ENCODE measurements at regions not wholly inside any gene's neighbourhood (a gene's known extent, or its start where the extent isn't known, plus 50 kb on each side); places are given as distances from the start of the nearest gene placed in this dataset.
"Not testable (repeated sequence)": the region's sequence is repeated elsewhere in the genome, so short reads cannot be mapped to it uniquely, and the experiment has no call there.

DNA sequence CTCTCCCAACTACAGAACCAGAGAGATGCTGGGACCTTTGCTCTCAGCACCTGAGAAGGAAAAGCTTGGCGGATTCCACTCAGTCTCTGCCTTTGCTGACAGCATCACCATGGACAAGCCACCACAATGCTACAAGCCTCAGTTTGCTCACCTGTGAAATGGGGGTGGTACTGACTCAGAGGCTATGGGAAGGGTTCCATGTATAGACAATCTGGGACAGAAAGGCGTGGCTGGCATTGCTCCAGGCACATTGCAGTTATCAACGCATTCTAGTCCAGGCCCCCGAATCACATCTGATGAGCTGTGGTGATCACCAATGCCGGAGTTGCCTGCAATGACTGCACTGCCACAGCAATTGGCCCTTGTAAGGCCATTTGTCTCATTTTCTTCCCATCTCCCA, 72.6 kb downstream of the ISX start:
- DNase-seq = no peak

DNA sequence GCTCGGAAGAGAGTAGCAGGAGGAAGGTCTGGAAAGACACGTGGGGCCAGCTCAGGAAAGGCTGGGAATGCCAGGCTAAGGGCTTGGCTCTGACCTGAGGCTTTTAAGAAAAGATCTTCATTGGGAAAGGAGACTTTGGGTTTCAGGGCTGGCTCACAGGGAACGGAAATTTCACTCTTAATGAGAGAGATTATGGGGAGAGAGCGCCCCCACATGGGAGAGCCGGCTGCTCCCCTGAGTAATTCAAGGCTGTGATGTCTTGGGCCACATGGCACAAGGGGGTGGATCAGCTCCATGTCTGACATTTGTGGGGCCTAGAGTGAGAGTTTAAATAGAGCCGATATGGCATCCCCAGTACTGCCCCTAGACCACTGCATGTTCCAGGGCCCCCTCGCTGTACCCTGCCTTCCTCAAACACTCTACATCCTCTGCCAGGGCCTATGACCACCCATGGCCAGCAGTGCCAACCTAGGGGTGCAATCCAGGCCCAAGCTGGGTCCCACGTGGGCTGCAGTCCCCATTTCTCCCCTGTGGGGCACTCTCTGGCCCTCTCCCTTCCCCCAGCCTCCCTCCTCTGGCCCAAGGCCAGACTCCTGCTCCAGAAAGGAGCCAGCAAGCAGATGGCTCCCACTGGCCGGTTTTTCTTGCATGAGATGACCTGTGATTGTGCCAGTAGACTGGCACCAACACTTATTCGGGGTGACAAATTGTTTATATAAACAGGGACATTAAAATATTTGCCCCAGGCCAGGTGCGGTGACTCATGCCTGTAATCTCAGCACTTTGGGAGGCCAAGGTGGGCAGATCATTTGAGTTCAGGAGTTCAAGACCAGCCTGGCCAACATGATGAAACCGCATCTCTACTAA, 75.2 kb downstream of the ISX start:
- DNase-seq = no peak

DNA sequence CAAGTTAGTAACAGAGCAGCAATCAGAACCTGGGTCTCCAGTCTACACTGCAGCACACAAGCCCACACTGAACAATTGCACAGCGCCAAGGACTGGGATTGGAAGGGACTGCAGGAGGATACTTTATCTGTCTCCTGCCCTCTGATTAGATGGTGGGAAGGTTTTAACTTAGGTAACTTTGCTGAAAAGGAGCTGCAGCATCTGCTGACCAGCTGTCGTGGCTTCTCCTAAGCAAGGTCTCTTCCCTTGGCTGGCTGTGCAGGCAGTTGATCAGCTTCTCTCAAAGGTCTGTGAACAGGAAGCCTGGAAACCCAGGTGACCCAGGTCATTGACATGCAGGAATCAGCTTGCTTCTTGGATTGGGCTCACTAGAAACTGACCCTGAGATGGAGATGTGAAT, 82.4 kb downstream of the ISX start:
- DNase-seq = no peak

DNA sequence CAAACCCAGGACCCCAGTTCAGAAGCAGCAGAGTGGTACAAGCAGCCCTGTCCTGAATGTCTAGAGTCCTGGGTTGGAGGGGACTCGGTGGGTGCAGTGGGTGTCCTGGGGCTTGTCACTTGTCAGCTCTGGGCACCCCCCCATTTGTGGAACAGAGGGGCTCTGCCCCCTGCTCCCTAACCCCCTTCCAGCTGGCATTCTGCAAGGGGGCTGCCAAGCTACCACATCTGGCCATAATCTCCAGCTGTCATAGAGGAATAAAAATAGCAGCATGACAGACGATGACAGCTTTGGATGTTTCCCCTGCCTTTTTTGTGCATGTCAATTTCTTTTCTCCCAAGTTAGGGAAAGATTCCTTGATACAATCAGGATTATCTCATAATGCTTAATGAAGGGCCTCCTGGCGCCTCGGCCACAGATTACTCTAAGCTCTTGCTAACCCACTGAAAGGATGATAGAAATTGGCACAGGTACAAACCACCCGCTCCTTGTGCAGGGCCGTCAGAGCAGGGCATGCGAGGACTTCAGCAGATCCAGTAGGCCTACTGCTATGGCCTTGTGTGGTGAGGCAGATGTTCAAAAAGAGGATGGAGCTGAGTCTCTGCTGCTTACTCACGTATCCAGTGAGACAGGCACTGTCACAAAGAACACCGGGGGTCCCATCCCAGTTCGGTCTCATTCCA, 83.0 kb downstream of the ISX start:
- no peak for DNase-seq

DNA sequence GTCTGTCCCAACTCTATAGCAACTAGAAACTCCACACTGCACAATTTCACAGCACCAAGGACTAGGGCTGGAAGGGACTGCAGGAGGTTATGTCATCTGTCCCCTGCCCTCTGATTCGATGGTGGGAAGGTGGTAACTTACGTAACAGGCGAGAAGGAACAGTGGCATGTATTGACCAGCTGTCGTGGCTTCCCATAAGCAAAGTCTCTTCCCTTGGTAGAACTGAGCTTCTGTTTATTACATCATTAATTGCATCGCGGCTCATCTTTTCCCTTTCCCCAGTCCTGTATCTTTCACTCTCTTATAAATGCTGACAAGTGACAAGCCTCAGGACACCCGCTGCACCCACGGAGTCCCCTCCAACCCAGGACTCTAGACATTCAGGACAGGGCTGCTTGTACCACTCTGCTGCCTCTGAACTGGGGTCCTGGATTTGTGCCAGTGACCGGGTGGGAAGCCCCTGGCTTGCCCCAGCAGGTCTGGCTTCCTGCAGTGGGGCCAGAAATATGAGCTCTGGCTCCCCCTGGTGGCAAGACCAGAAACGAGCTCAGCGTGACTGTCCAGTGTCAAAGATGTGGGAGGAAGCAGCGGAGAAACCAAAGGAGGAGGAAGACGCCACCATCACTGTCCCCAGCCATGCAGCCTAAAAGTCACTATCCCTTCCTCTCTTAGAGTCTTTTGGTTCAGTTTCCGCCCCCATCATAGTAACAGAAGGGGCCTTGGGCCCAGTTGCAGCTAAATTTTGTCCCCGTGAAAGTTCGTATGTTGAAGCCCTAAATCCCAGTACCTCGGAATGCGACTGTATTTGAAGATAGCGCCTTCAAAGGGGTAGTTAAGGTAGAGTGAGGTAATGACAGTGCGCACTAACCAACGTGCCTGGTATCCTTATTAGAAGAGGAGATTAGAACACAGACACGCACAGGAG, 84.5 kb downstream of the ISX start:
- peak; percentile 15 for DNase-seq

DNA sequence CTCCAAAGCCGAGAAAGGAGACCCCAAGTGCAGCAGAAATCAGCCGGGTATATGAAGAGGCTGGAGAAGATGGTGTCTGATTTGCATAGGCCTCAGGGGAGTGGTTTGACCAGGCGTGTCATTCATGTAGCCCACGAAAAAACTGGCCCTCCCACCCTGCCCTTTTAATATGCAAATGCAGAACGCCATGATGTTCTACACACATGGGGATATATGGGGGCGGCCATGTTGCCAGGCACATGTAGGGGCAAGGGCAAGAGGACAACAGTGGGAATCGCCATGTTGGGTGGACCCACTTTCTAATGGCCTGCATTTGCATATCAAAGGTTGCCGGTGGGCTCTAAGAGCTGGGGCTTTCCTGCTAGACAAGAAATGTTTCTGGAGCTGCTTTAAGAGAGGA, 86.4 kb downstream of the ISX start:
- no peak for DNase-seq

DNA sequence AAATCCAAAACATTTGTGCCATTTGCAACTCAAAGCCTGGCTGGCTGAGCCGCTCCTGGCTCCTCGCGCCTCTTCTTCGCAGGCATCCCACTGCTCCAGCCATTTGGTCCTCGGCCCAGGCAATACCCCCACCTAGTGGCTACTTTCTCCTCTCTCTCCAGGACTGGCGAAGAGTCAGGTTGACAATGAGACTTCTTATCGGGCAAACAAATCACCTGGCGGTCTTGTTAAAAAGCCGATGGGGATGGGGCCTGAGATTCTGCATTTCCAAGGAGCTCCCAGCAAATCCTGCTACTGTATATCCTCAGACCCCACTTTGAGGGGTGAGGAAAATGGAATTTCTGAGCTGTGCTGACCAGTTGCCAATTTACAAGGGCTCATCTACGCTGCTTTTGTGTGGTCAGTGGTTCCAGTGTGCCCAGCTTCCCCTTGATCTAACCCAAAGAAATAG, 89.0 kb downstream of the ISX start:
- DNase-seq = peak; percentile 42

DNA sequence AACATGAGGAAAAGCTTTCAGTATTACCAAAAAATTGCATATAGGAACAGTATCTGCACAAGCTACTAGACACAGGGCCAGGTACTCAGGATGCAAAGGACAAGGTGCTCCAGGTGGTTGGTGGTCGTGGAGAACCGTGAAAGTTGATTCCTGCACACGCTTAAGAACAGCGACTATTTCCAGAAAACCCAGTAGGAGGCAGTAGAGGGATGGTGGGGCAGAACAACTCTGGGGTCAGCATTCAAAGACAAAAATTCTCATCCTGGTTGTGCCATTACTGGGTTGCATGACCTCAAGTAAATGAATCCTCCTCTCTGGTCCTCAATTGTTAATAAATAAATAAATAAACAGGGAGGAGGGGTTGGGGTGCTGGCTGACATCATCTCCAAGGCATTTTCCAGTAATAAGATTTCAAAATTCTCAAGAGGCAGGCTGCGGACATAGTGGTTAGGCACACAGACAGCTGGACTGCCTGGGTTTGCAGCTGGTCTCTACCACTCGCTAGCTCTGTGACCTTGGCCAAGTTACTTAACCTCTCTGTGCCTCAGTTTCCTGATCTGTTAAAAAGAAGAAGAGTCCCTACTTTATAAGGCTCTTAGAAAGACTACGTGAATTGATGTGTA, 89.6 kb downstream of the ISX start:
- DNase-seq = no peak

DNA sequence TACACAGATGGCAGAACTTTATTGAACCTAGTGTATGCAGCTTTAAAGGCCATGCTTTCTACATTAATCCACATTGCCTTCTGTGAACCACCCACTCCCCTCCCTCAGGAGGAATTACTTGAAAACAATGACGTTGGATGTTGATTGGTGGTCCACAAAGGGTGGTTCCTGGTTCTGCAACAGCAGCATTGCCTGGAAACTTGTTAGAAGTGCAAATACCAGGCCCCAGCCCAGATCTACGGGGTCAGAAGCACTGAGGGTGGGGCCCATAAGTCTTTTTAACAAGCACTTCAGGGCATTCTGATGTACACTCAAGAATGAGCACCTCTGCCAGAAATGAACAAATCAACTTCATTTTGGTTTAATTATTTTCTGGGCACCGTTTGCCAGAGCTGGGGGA, 91.0 kb downstream of the ISX start:
- DNase-seq = no peak

DNA sequence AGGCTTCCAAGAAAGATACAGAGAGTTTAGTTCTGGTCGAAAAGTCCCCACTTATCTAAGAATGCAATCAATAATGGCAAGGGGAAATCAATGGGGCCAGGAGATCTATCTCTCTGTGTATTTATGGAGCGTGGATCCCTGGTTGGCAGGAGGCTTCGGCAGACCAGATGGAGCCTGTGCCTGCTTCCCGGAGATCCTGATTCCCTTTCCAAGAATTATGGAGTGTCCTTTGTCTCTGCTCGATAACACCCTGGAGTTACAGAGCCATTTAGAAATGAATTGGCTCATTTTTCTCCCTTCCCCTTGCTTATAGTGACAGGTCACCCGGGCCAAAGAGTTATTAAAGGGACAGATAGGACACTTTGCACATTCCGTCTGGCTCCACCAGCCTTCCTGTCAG, 92.4 kb downstream of the ISX start:
- no peak for DNase-seq

DNA sequence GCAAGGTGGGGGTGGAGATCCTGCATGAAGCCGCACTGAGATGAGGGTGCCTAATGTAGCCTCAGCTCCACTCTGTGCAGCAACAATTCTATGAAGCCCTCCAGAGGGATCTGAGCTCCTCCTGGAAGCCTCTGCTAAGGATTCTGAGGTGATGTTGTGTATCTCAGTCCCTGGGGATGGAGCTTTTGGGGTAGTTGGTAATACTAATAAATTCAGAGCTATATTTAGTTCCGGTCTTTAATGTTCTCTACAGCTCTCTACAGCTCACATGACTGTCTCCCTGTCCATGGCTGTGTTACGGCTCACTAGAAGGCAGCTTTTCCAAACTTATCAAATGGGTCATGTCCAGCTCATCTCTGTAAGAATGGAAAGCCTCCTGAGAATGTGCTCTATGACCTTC, 93.4 kb downstream of the ISX start:
- no peak for DNase-seq

DNA sequence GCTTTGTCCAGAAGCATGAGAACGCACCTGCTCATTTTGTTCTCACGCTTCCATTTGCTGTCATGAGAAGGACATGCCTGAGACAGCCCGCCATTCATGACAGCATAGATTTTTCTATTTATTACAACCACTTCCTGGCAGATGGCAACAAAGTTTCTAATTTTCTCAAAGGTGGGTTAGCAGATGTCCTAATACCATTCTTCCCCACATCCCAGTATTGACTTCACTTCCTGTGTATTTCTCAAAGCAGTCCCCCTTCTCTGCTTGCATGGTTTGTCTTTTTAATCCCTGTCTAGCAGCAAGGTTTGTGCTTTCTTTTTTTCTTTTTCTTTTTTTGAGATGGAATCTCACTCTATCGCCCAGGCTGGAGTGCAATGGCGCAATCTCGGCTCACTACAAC, 94.3 kb downstream of the ISX start:
- DNase-seq = no peak

DNA sequence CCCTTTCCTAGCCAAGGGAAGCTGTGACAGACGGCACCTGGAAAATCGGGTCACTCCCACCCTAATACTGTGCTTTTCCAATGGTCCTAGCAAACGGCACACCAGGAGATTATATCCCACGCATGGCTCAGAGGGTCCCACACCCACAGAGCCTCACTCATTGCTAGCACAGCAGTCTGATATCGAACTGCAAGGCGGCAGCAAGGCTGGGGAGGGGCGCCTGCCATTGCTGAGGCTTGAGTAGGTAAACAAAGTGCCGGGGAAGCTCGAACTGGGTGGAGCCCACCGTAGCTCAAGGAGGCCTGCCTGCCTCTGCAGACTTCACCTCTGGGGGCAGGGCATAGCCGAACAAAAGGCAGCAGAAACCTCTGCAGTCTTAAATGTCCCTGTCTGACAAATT, 91.4 kb upstream of the HMGXB4 start:
- DNase-seq = not testable (repeated sequence)

DNA sequence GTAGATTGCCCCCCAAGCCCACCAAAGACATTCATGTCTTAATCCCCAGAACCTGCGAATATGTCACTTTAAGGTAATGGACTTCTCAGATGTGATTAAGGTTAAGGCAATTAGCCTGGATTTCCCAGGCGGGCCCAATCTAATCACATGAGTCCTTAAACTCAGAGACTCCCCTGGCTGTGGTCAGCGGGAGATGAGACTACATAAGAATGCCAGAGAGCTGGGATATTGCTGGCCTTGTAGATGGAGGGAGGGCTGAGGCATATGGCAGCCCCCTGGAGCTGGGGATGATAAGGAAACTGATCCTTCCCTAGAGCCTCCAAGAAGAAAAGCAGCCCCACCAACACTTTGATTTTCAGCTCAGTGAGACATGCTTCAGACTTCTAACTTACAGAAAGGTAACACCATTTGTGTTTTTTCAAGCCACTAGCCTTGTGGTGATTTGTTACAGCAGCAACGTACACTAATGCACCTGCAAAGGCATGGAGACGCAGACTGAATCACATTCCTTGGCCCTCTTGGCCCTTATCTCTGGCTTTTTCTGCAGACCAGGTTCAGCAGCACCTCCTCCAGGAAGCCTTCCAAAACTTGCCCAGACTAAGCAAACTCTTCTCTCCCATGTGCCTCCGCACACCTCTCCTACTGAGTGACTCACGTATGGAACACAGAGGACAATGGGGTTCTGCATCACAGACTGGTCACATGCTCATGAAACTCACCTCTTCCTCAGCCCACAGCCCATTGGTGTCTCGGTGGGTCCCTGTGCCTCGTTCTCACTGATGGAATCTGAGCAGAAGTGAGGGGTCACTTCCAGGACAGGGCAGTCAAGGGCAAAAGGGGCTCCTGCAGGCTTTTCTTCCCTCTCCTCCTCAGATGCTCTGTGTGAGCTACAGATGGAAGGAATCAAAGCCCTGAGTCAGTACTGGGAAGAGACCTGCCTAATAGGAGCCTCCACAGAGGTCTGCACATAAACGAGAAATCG, 86.3 kb upstream of the HMGXB4 start:
- DNase-seq = no peak

DNA sequence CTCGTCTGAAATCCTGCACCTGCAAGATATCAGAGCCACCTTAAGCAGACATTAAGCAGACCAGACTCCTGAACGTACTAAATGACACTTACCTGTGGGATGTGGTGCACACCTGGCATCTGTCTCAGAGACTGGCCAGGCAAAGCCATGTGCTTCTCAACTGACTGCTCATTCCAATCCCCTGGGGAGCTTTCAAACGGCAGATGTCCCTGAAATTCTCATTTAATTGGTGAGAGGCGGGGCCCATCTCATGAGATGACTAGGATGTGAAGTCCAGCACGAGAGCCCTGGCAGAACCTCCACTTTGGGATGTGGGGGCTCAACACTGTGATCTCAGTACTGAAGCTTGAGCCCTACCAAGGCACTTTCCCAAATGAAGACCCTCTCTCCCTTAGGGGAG, 84.9 kb upstream of the HMGXB4 start:
- DNase-seq = peak; percentile 94

DNA sequence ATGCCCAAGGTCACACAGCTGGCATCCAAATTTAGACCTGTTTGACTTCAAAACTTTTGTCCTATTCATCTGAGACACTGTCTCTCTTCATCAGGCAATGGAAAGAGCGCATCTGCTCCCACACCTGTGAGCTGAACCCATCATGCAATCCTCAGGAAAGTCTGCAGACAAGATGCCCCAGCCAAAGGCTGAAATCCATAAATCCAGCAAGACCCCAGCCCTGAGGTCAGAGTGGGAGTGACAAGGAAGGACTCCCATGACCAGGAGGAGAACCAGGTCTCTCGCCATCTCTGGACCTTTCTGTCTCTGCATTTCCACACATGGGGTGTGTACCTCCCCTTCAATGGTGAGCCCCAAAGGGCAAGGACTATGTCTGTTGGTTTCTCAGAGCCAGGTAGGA, 83.6 kb upstream of the HMGXB4 start:
- no peak for DNase-seq

DNA sequence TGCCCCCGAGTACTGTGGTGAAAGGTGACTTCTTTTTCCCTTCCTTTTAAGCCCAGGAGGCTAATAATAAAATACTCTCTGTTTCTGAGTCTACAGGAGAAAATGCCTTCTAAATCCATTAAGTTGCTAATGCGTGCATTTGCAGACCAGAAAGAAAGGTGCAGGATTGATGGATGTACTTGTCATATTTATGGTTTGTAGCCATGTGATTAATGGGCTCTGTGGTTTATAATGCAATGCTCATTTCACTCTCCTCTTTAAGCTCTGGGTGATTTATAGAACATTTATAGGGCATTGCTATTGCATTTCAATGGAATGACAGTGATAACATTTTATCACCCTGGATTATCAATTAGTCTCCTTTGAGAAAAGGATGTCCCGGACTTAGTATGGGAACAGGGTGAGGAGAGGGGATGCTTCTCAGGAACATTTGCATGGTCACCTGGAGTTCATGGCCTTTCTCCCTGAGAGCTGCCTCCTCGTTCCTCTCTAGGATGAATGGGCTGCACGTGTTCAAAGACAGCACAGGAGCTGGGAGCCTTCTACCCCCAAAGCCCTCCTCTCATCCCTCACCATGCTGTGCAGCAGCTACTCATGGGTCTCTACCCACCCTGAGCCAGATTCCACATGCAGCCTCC, 82.8 kb upstream of the HMGXB4 start:
- no peak for DNase-seq

DNA sequence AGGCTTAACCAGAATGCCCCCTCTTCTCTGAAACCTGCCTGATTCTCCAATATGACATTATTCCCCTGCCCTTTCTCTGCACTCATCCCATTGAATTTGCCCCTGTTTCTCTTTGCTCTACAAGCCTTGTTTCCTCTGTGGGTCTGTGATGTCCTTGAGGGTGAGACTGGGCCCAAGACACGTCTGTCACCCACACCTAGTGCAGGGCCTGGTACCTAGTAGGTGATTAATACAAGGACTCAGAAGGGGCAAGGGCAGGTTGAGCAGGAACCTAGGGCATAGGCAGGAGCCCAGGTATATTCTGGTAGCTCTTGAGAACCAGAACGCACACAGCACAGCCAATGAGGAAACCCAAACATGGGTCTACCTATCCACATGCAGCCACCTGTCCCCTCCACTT, 81.9 kb upstream of the HMGXB4 start:
- no peak for DNase-seq

DNA sequence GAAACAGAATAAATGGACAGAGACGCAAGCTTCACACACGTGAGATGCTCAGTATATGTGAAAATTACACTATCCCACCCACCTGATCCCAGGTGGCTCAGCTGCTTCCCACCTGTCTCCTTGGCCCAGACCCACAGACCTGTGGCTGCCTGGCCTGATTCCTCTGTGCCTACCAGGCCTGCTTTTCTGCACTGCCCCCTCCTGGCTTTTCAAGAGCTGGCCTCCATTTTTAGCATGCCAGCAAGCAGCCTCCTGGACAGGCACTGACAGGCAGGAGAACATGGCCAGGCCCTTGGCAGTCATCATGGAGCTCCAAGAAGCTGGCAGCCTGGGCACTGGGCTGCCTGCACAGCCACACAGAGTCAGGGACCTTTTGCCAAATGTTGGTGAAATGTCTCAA, 79.5 kb upstream of the HMGXB4 start:
- DNase-seq = no peak

DNA sequence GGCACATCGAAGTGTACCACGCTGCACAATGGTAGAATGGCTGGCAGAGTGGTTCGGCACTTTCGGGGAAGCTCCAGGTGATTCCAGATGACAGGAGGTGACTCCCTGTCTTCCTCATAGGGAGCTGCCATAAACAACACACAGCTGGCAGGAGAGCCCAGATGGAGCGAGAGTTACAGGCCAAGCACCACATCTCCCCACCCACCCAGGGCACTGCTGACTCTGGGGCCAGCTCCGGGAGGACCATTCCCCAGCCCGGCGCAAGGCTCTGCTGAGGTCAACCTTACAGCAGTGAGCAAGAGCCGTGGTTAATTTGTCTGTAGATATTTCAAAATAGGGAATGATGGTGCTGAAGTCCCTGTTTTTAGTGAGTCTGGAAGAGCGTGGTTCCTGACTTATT, 78.8 kb upstream of the HMGXB4 start:
- DNase-seq = no peak

DNA sequence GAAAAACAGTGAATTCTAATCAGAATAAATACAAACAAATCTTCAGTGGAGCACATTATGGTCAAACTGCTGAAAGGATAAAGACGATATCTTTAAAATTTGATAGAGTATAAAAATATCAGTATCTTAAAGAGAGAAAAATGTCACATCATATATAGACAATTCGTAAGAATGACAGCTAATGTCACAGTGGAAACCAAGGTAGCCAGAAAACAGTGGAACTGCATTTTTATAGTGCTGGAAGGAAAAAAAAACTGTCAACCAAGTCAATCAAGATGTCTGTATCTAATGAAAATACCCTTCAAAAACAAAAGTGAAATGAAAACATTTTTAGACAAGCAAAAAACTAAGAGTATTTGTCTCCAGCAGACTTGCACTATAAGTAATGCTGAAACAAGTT, 73.4 kb upstream of the HMGXB4 start:
- DNase-seq = no peak
